Bronchial epithelial cell (primary cell): ENCODE measurements at regions not wholly inside any gene's neighbourhood (a gene's known extent, or its start where the extent isn't known, plus 50 kb on each side); places are given as distances from the start of the nearest gene placed in this dataset.

Source experiments
- DNase-seq: peaks from one replicate; pipeline ENCODE4 v3.0.0-alpha.2; 2010; ENCODE audit warnings: low read depth
- FAIRE-seq: peaks from 2 replicates; lab custom pipeline; 2011; peaks lifted over from hg19 to GRCh38; lab: Jason Lieb, UNC
- H3K27me3 ChIP-seq: 2 replicates; pipeline ENCODE4 v1.5.1; 2011; ENCODE audit warnings: low read length; ENCODE audit not compliant: control insufficient read depth, insufficient read depth
- H3K36me3 ChIP-seq: 2 replicates; pipeline ENCODE4 v1.5.1; 2011; ENCODE audit warnings: low read length; ENCODE audit not compliant: control insufficient read depth, insufficient read depth
- H3K4me3 ChIP-seq: 2 replicates; pipeline ENCODE4 v1.5.1; 2011; ENCODE audit warnings: mild to moderate bottlenecking, low read depth, low read length, control low read depth
- TF ChIP-seq, protein P1 (sequence below): IDR thresholded peaks from 2 replicates; pipeline ENCODE4 v1.5.1; 2011; ENCODE audit warnings: mild to moderate bottlenecking, moderate library complexity, low read length, control low read depth, inconsistent platforms; ENCODE audit not compliant: insufficient read depth, severe bottlenecking

DNA sequence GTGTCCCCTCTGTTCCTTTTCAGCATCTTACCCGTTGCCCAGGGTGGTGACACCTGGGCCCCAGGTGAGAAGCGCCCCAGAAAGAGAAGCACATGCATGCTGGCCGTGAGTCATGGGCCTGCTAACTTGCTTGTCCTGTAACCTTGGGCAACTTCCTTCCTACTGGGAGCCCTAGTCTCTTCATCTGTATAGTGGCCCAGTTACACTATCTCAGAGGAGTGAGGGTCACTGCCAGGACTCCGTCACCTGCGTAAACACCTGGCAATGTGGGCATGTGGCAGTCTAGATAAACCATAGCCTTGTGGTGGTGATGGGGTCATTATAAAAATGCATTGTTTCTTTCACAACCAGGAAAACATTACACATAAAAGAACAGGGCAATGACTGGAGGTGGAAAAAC, 125.2 kb downstream of the SLC25A47 start:
- TF ChIP-seq, protein P1, sequence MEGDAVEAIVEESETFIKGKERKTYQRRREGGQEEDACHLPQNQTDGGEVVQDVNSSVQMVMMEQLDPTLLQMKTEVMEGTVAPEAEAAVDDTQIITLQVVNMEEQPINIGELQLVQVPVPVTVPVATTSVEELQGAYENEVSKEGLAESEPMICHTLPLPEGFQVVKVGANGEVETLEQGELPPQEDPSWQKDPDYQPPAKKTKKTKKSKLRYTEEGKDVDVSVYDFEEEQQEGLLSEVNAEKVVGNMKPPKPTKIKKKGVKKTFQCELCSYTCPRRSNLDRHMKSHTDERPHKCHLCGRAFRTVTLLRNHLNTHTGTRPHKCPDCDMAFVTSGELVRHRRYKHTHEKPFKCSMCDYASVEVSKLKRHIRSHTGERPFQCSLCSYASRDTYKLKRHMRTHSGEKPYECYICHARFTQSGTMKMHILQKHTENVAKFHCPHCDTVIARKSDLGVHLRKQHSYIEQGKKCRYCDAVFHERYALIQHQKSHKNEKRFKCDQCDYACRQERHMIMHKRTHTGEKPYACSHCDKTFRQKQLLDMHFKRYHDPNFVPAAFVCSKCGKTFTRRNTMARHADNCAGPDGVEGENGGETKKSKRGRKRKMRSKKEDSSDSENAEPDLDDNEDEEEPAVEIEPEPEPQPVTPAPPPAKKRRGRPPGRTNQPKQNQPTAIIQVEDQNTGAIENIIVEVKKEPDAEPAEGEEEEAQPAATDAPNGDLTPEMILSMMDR: no peak
- DNase-seq: peak; percentile 10
- Histone ChIP-seq H3K36me3 (no peaks in the 10 kb centered on the region), H3K4me3 (no peak overlapping the region), H3K27me3 (no peaks in the 10 kb centered on the region)
- no peak for FAIRE-seq

DNA sequence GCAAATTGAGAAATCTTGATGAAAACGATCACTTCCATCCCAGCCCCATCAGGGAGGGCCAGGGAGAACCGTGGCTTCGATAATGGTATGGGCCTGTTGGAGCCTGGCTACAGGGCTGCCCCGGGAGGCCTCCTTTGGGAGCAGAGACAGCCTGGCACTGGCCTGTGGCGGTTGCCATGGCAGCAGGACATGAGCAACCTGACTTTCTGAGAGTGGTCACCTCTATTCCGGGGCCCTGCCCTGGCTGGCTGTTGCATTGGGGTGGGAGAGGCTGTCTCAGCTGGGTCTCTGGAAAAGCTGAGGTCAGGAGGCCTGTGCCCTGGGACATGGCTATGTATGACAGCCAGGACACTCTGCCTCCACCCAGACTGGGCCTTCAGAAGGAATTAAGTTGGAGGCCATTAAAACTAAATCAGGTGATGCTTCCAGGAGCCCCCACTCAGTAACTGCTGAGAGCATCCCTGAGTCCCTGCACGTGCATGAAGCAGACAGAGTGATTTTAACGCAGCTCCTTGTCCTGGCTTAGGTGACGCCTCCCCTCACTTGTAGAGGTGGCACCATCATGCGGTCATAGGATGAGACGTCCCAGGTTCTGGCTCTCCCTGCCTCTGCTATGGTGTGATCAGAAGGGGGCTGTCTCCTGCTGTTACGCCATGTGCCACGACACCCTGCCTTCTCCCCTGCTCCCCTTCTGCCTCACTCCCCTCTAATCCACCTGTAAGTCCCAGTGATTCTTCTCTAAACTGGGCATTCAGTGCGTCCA, 126.3 kb downstream of the SLC25A47 start:
- H3K36me3 ChIP-seq: no peaks in the 10 kb centered on the region
- DNase-seq (no peak), FAIRE-seq (no peak)
- no peaks in the 10 kb centered on the region for H3K27me3 ChIP-seq
- H3K4me3 ChIP-seq: no peak overlapping the region
- TF ChIP-seq, protein P1: no peak

DNA sequence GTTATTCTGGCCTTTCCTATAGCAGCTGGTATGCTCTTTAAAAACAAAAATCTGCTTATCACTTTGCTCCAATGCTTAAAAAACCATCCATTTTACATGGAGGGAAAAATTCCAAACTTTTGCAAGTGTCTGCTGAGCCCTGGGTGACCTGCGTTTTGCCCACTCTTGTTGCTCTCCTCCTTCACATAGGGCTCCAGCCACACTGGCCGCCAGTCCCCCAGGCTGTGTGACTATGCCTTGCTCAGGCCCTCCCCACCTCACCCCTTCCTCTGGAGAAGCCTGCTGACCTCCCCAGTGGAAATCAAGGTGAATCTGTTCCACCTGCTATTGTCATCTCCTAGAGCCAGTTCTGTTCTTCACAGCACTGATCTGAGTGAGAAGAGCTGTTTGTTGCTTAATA, 126.9 kb downstream of the SLC25A47 start:
- DNase-seq: no peak
- H3K27me3 ChIP-seq: no peaks in the 10 kb centered on the region

DNA sequence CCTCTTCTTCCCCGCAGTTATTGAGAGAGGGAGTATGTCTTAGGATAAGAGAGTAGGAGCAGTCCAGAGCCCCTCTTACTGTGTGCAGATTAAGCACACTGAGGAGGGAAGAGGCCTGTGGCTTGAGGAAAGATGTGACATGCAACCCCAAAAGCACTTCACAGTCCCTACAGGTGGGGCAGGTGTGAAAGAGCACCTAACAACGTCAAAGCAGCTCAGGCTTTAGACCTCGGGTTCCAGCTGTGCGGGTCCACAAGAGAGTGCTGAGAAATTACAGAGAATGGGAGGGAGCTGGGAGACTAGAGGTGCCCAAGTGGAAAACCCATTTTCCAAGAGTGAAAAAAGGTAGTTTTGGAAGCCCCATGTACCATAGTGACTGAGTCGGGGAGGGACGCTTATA, 127.6 kb downstream of the SLC25A47 start:
- Histone ChIP-seq H3K4me3 (no peak overlapping the region), H3K36me3 (no peaks in the 10 kb centered on the region), H3K27me3 (no peaks in the 10 kb centered on the region)
- TF ChIP-seq, protein P1: no peak
- DNase-seq (no peak), FAIRE-seq (no peak)

More for the DNA sequence above, 126.9 kb downstream of the SLC25A47 start:
- TF ChIP-seq, protein P1: no peak
- no peak overlapping the region for H3K4me3 ChIP-seq
- FAIRE-seq: no peak
- H3K36me3 ChIP-seq: no peaks in the 10 kb centered on the region

DNA sequence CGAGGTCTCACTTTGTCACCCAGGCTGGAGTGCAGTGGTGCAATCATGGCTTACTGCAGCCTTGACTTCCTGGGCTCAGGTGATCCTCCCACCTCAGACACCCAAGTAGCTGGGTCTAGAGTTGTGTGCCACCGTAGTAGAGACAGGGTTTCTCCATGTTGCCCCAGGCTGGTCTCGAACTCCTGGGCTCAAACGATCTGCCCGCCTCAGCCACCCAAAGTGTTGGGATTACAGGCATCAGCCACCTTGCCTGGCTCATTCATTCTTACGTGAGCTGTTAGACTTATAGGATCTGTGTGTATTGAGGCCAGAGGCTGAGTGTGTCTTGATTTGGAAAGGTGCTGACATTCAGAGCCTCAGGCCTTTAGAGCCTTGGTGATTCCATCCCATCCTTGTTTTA, 128.1 kb downstream of the SLC25A47 start:
- DNase-seq: no peak
- Histone ChIP-seq H3K36me3 (no peaks in the 10 kb centered on the region), H3K4me3 (no peak overlapping the region), H3K27me3 (no peaks in the 10 kb centered on the region)
- TF ChIP-seq, protein P1: no peak
- peak; percentile 47 for FAIRE-seq

DNA sequence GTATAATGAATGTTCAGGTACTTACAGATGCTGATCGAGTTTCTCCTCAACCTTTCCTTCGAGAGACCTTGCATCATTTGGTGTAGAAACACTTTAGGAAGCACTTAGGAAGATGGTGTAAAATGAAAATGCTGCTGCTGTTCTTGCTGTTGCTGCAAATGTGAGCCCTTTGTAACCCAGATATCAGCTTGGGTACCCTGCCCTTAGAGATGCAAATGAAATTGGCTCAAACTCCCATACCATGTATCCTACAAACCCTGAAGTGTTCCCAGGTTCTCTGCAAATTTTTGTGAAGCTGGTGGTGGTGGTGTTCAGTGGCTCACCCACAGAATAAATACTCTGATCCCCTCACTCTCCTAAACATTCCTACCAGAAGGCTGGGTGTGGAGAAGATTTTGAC, 130.8 kb downstream of the SLC25A47 start:
- TF ChIP-seq, protein P1: no peak

More for the DNA sequence above, 130.8 kb downstream of the SLC25A47 start:
- H3K36me3 ChIP-seq: no peaks in the 10 kb centered on the region
- H3K27me3 ChIP-seq: no peaks in the 10 kb centered on the region
- FAIRE-seq (peak; percentile 47), DNase-seq (no peak)
- no peak overlapping the region for H3K4me3 ChIP-seq
